Kasumi-1 (cell line): ENCODE measurements at regions not wholly inside any gene's neighbourhood (a gene's known extent, or its start where the extent isn't known, plus 50 kb on each side); places are given as distances from the start of the nearest gene placed in this dataset.
"Not testable (repeated sequence)": the region's sequence is repeated elsewhere in the genome, so short reads cannot be mapped to it uniquely, and the experiment has no call there.

ENCODE experiments used
- DNase-seq, 2 experiments: peaks; one replicate each; lab custom pipeline; 2025; lab: John Stamatoyannopoulos, UW

GRCh38 chr15:20289538-20290103 lies 252.0 kb downstream of the GOLGA6L6 start:
- not testable (repeated sequence) for DNase-seq

DNA sequence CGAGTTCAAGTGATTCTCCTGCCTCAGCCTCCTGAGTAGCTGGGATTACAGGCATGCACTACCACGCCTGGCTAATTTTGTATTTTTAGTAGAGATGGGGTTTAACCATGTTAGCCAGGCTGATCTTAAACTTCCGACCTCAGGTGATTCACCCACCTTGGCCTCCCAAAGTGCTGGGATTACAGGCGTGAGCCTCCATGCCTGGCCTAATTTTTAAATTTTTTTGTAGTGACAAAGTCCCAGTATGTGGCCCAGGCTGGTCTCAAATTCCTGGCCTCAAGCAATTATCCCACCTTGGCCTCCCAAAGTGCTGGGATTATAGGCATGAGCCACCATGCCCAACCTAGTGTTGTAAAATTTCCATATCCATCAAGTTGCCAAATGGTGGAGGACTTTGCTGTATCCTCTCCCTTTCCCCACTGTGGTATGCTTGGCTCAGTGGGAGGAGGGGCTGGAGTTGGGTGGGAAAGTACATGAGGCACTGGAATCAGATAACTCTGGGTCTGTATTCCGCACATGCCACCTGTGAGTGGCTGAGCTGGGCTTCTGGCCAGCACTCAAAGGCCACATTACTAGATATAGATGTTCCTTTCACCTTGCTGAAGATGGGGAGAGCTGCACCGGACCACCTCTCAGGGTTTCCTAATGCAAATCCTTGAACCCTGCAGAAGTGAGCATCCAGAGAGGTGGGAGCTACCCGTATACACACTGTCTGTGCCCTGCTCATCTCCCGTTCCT lies 252.6 kb downstream of the GOLGA6L6 start:
- DNase-seq = not testable (repeated sequence)

DNA sequence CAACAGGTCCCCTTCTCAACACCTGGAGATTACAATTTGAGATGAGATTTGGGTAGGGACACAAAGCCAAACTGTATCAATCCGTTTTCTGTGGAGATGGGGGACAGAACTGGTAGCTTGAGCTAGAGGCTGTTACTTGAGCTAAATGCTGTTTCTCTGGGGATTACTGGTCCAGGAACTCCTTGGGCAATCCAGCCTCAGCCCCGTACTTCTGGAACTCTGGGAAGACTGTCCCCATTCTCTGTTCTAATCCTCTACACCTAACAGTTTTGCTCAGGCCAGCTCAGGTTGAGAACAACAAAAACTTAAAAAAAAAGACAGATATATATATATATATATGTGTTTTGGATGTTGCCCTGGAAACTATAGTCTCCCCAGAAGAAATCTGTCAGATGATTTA lies 255.0 kb downstream of the GOLGA6L6 start:
- DNase-seq = not testable (repeated sequence)

DNA sequence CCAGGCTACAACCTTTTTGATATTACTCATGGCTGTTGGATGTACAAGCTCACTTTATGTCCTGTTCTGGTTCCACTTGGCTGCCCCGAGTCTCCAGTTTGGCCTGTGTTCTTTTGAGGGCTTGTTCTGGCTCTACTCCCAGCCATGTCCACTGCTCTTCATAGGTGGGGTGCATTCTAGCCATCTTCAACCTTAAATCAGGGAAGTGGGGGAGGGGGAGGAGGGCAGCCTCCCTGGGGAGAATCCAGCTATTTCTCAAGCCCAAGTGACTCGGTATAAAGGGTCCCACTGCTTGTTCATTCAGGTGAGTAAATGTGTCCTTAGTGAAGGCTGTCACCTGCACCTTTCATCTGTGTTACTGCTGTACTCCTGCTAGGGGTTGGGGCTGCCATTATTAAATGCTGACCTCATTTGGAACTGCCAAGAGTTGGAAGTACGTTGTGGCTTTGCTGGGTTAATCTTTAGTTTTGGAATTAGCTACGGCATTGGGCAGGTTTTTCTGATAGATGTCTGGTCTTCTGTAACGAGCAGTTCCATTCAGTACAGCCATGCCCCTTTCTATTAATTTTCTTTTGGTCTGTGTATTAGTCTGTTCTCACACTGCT lies 255.8 kb downstream of the GOLGA6L6 start:
- not testable (repeated sequence) for DNase-seq

GRCh38 chr15:20284891-20285535 lies 256.6 kb downstream of the GOLGA6L6 start:
- not testable (repeated sequence) for DNase-seq

- DNase-seq = not testable (repeated sequence)
Observed at GRCh38 chr15:20283651-20284050, 257.9 kb downstream of the GOLGA6L6 start.

- DNase-seq = not testable (repeated sequence)
Observed at GRCh38 chr15:20282491-20282943, 259.1 kb downstream of the GOLGA6L6 start.

GRCh38 chr15:20281567-20282275 lies 259.9 kb downstream of the GOLGA6L6 start:
- not testable (repeated sequence) for DNase-seq

DNA sequence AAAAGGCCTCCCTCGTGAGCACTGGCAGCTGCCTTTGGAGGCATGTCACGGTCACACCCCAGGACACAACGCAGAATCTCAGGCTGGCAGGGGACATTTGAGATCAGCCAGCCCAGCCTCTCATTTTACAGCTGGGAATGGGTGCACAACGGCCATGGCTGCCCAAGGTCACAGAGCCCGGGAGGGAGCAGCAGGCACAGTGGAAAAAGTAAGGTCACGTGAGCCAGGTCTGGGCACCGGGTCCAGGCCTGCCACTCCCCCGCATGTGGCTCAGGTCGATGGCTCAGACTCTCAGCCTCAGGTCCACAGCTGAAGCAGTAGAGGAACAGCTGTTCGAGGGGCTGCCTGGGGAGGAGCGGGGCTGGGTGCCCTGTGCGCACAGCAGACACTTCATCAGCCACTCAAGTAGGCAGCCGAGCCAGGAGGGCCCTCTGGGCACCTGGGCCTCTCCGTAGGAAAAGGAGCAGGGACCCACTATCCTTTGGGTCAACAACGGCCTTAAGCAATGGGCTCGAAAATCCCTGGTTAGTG lies 260.6 kb downstream of the GOLGA6L6 start:
- DNase-seq = no peak

- DNase-seq = not testable (repeated sequence)
Observed at GRCh38 chr15:20280141-20280932, 261.3 kb downstream of the GOLGA6L6 start.

DNA sequence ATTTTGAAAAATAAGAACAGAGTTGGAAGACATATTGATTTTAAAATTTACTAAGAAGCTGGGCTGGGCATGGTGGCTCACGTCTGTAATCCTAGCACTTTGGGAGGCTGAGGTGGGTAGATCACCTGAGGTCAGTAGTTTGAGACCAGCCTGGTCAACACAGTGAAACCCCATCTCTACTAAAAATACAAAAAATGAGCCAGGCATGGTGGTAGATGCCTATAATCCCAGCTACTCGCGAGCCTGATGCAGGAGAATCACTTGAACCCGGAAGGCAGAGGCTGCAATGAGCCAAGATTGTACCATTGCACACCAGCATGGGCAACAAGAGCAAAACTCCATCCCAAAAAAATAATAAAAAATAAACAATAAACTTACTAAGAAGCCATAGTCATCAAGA lies 262.5 kb downstream of the GOLGA6L6 start:
- not testable (repeated sequence) for DNase-seq

- DNase-seq = not testable (repeated sequence)
Observed at GRCh38 chr15:20278376-20278775, 263.2 kb downstream of the GOLGA6L6 start.

GRCh38 chr15:20277451-20277850 lies 264.1 kb downstream of the GOLGA6L6 start:
- DNase-seq = not testable (repeated sequence)

- DNase-seq = not testable (repeated sequence)
Observed at GRCh38 chr15:20276312-20277114, 265.1 kb downstream of the GOLGA6L6 start.

DNA sequence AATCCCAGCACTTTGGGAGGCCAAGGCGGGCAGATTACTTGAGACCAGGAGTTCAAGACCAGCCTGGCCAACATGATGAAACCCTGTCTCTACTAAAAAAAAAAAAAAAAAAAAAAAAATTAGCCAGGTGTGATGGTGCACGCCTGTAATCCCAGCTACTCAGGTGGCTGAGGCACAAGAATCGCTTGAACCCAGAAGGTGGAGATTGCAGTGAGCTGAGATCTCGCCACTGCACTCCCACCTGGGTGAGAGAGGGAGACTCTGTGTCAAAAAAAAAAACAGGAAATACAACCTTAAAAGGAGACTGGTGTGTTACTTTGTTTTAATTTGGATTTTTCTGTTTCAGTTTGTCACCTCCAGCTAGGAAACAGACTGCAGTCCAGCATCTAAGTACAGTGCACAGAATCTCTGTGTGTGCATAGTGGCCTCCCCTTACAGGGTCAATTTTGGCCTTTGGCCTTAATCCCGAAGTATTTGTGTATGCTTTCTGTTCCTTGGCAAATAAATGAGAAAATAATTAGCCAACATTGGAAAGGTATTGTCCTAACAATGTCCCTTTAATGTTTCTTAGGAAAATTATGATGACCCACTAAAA lies 266.1 kb downstream of the GOLGA6L6 start:
- not testable (repeated sequence) for DNase-seq

GRCh38 chr15:20272422-20273184 lies 269.0 kb downstream of the GOLGA6L6 start:
- DNase-seq = no peak

DNA sequence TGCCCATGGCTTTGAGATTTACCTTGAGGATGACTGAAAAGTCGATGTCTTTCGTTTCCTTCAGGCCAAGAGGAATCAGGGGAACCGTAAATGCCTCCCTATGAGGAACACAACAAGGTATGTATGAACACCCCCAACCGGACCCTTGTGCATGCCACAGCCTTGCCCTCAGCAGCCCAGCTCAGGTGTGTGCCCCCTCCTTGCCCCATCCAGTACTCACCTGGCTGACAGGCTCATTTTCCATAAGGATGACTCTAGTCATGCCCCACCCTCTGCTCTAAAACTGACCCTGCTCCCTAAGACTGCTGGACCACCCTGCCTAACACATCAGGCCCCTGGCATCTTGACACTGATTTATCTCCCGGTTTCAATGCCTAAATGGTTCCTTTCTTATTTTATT lies 270.0 kb downstream of the GOLGA6L6 start:
- DNase-seq = no peak

GRCh38 chr15:20269956-20270355 lies 271.6 kb downstream of the GOLGA6L6 start:
- not testable (repeated sequence) for DNase-seq

- DNase-seq = not testable (repeated sequence)
Observed at GRCh38 chr15:20267996-20268395, 273.6 kb downstream of the GOLGA6L6 start.
